T-cell (primary cell): ENCODE measurements at regions not wholly inside any gene's neighbourhood (a gene's known extent, or its start where the extent isn't known, plus 50 kb on each side); places are given as distances from the start of the nearest gene placed in this dataset.
A peak's percentile ranks its signal among the peaks of the same experiment; 100 is the strongest.

Source experiments
- ATAC-seq, 4 experiments: fragments of 200-7000 bp in 3 of 4; fragments of 150-1000 bp in 1 of 4; cut with Tn5 transposase; replicated peaks in 1 of 4; 1 replicate in 3 of 4; 2 replicates in 1 of 4; pipeline ENCODE4 v1.10.0; 2021; ENCODE audit warnings: moderate library complexity in 3 of 4, mild to moderate bottlenecking in 2 of 4, moderate number of reproducible peaks in 1 of 4
- CTCF ChIA-PET, 2 donors: fragments of 300-600 bp; sonication (Branson Sonifier 250); formaldehyde crosslinking; loops; one replicate each; lab custom pipeline; 2022; ENCODE audit warnings: antibody characterized with exemption in 2 of 2; lab: Charles Lee
- POLR2A ChIA-PET, 2 donors: fragments of 300-600 bp; sonication (Branson Sonifier 250); formaldehyde crosslinking; loops; one replicate each; lab custom pipeline; 2022; ENCODE audit warnings: antibody characterized with exemption in 2 of 2; lab: Charles Lee
- DNase-seq, 35 experiments: peaks; one replicate each; pipeline versions ENCODE4 v3.0.0 to v3.0.0-alpha.2; 2013 to 2023
- H3K27ac ChIP-seq: one replicate; pipeline ENCODE4 v1.5.1; 2013; ENCODE audit warnings: low read length
- H3K27me3 ChIP-seq, 2 experiments: replicated peaks in 1 of 2; 1 replicate in 1 of 2; 2 replicates in 1 of 2; pipeline versions ENCODE4 v1.6.1 to v1.7.0; 2013; ENCODE audit warnings: low read length in 1 of 2, mixed read lengths in 1 of 2; ENCODE audit not compliant: control insufficient read depth in 2 of 2, insufficient read depth in 2 of 2; ENCODE audit errors: extremely low read depth in 1 of 2
- H3K36me3 ChIP-seq, 2 donors: 1 replicate in 1 of 2; 2 replicates in 1 of 2; pipeline versions ENCODE4 v1.6.1 to v1.7.0; 2013; ENCODE audit warnings: low read length in 1 of 2; ENCODE audit not compliant: control insufficient read depth in 2 of 2, insufficient read depth in 1 of 2; ENCODE audit errors: extremely low read depth in 1 of 2
- H3K4me1 ChIP-seq, 2 experiments: 1 replicate in 1 of 2; 2 replicates in 1 of 2; pipeline versions ENCODE4 v1.6.1 to v1.7.0; 2013; ENCODE audit warnings: low read length in 2 of 2, mixed read lengths in 1 of 2; ENCODE audit not compliant: insufficient read depth in 2 of 2, control insufficient read depth in 1 of 2; ENCODE audit errors: extremely low read depth in 1 of 2
- H3K4me3 ChIP-seq, 2 donors: 1 replicate in 1 of 2; 2 replicates in 1 of 2; pipeline versions ENCODE4 v1.5.1 to v1.7.0; 2013; ENCODE audit warnings: mild to moderate bottlenecking in 2 of 2, low read length in 1 of 2, moderate library complexity in 1 of 2; ENCODE audit not compliant: control insufficient read depth in 1 of 2; ENCODE audit errors: extremely low read depth in 1 of 2
- H3K9me3 ChIP-seq: 2 replicates; pipeline ENCODE4 v1.7.0; 2013
- H3K27ac Mint-ChIP-seq, 2 donors: one replicate each; pipeline ENCODE4 v1.8.0; 2020 to 2021; ENCODE audit warnings: mild to moderate bottlenecking in 2 of 2, mixed read lengths in 2 of 2
- H3K27me3 Mint-ChIP-seq, 2 donors: one replicate each; pipeline ENCODE4 v1.8.0; 2021 to 2022; ENCODE audit warnings: mixed read lengths in 2 of 2
- H3K36me3 Mint-ChIP-seq: one replicate; pipeline ENCODE4 v1.8.0; 2021; ENCODE audit warnings: mixed read lengths
- H3K4me1 Mint-ChIP-seq, 3 donors: one replicate each; pipeline ENCODE4 v1.8.0; 2020 to 2022; ENCODE audit warnings: mixed read lengths in 3 of 3, mild to moderate bottlenecking in 1 of 3
- H3K4me3 Mint-ChIP-seq, 3 donors: one replicate each; pipeline ENCODE4 v1.8.0; 2020 to 2022; ENCODE audit warnings: mild to moderate bottlenecking in 3 of 3, mixed read lengths in 3 of 3, moderate library complexity in 3 of 3
- H3K9me3 Mint-ChIP-seq, 3 donors: one replicate each; pipeline ENCODE4 v1.8.0; 2020 to 2022; ENCODE audit warnings: mixed read lengths in 3 of 3
- WGBS: methylation state at CpG from one replicate; pipeline ENCODE4 v1.1.5; 2013; ENCODE audit warnings: missing lambda C conversion rate; ENCODE audit not compliant: insufficient coverage; 5-methylcytosine and 5-hydroxymethylcytosine counted together

GRCh38 chr2:8482432-8482831 is 199.4 kb upstream of the ID2 start:
- H3K4me1 Mint-ChIP-seq: peaks cover 55 to 86% (median 72%) of the 10 kb centered on the region in 3 donors
- CTCF ChIA-PET: interaction anchor here (0.6 to 1.0 kb wide), 2 partner anchors 70 to 199 kb away, joined by 3 to 6 read pairs; partner anchors contain the start of gene ID2 (in 1 of the 2)
- peaks cover 0 to 3% of the 10 kb centered on the region in 2 donors for H3K27me3 Mint-ChIP-seq
- no peaks in the 10 kb centered on the region for H3K9me3 ChIP-seq
- no peaks in the 10 kb centered on the region for H3K36me3 ChIP-seq
- ATAC-seq (no peak), DNase-seq (no peak)
- peak overlapping the region; percentile 51 to 52 for H3K27ac Mint-ChIP-seq
- no peak overlapping the region for H3K4me3 ChIP-seq
- WGBS: 100% methylated on average over 1 of the region's 4 CpGs
- H3K4me3 Mint-ChIP-seq: no peak overlapping the region
- peaks cover 7 to 73% of the 10 kb centered on the region in 2 experiments for H3K4me1 ChIP-seq
- POLR2A ChIA-PET: interaction anchor here (0.6 to 0.9 kb wide), 2 partner anchors 202 to 635 kb away, joined by 3 read pairs; no protein-coding TSS in a partner anchor
- no peaks in the 10 kb centered on the region for H3K9me3 Mint-ChIP-seq
- no peaks in the 10 kb centered on the region for H3K27me3 ChIP-seq
- H3K27ac ChIP-seq: peak overlapping the region; percentile 33
- no peaks in the 10 kb centered on the region for H3K36me3 Mint-ChIP-seq

DNA sequence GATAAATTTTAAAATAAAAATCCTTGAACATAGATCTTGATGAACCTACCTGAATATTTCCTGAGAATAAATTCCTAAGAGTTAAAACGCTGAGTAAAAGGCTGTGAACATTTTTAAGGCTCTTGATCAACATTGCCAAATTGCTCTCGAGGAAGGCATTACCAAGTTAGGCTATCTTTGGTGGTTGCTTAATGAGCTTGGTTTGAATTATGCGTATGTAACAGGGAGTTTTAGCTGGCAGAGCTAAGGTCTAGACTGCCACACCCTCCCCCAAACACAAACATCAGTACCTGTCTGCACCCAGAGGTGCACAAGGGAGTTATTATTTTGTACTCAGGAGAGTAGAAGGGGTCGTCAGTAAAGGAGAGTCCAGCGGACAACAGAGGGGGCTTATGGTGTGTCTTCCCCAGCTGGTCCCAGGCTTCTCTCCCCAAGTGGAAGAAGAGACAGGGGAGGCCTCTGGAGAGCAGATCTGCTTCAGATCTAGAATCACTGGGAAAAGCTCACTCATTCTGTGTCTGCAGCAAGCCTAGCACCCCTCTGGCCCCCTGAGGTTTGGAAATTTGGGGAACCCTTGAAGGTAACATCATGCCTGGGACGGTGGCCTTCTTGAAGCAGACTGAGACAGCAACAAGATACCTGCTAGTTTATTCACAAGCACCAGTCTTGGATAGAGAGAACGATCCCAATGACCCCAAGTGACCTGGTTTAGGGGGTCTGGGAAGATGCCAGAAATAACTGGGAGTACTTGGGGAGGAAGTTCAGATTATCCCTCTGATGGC is 197.2 kb upstream of the ID2 start:
- DNase-seq (peak in 1 of 35 experiments; percentile 51), ATAC-seq (no peak)
- H3K36me3 ChIP-seq: no peaks in the 10 kb centered on the region
- ChIA-PET CTCF (interaction anchor here in 1 of 2 donors (0.6 to 1.1 kb wide), 2 partner anchors 59 to 60 kb away, joined by 3 to 4 read pairs; no protein-coding TSS in a partner anchor), POLR2A (interaction anchor here in 1 of 2 donors (1.4 kb wide), 1 partner anchor 197 kb away, joined by 5 read pairs; the partner anchor contains the start of gene ID2)
- H3K9me3 Mint-ChIP-seq: no peaks in the 10 kb centered on the region
- H3K27ac Mint-ChIP-seq: peak overlapping the region; percentile 44 to 78
- no peaks in the 10 kb centered on the region for H3K36me3 Mint-ChIP-seq
- 81% methylated on average over 3 of the region's 7 CpGs for WGBS
- H3K9me3 ChIP-seq: no peaks in the 10 kb centered on the region
- no peaks in the 10 kb centered on the region for H3K27me3 ChIP-seq
- H3K4me3 ChIP-seq: no peak overlapping the region
- H3K27me3 Mint-ChIP-seq: peaks cover 0 to 3% of the 10 kb centered on the region in 2 donors
- peak overlapping the region; percentile 97 for H3K27ac ChIP-seq
- peaks cover 5 to 75% of the 10 kb centered on the region in 2 experiments for H3K4me1 ChIP-seq
- H3K4me1 Mint-ChIP-seq: peaks cover 58 to 87% (median 77%) of the 10 kb centered on the region in 3 donors
- no peak overlapping the region for H3K4me3 Mint-ChIP-seq

DNA sequence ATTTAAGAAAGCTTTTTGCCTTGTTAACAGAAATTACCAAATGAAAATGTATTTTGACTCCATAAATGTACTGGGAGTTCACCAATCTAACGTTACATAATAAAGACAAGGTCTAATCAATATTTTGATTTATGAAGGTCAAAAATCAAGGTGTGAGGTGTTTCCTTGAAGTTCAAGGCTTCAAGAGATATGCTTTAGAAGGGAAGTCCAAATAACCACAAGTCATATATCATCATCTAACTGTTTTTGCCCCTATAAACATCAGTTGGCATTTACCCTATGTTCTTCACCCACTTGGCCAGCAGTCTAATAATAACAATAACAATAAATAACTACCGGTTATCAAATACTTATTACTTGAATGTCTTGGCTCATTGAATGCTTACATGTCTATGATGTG is 196.1 kb upstream of the ID2 start:
- Mint-ChIP-seq H3K4me1 (peaks cover 52 to 86% (median 71%) of the 10 kb centered on the region in 3 donors), H3K27ac (peak overlapping the region; percentile 90 to 93), H3K9me3 (no peaks in the 10 kb centered on the region), H3K36me3 (no peaks in the 10 kb centered on the region), H3K4me3 (peak overlapping the region in 2 of 3 donors; percentile 77 to 81), H3K27me3 (peaks cover 0 to 3% of the 10 kb centered on the region in 2 donors)
- DNase-seq: no peak
- no peaks in the 10 kb centered on the region for H3K9me3 ChIP-seq
- ChIA-PET POLR2A (no interaction called here), CTCF (interaction anchor here in 1 of 2 donors (1.1 kb wide), 1 partner anchor 59 kb away, joined by 4 read pairs; no protein-coding TSS in a partner anchor)
- peaks cover 5 to 76% of the 10 kb centered on the region in 2 experiments for H3K4me1 ChIP-seq
- ATAC-seq: no peak
- no peaks in the 10 kb centered on the region for H3K27me3 ChIP-seq
- WGBS: no CpG with 5 or more reads among the region's 2 CpGs
- no peak overlapping the region for H3K4me3 ChIP-seq
- H3K27ac ChIP-seq: peak overlapping the region; percentile 97
- H3K36me3 ChIP-seq: no peaks in the 10 kb centered on the region

- H3K27me3 Mint-ChIP-seq: peaks cover 0 to 3% of the 10 kb centered on the region in 2 donors
- DNase-seq: peak in 1 of 35 experiments; percentile 42
- peak overlapping the region; percentile 97 for H3K27ac ChIP-seq
- WGBS: 60% methylated on average over 1 of the region's 4 CpGs
- H3K4me3 ChIP-seq: peak overlapping the region in 1 of 2 donors; percentile 50
- H3K27ac Mint-ChIP-seq: peak overlapping the region; percentile 90 to 93
- H3K4me1 ChIP-seq: peaks cover 5 to 72% of the 10 kb centered on the region in 2 experiments
- no peak for ATAC-seq
- H3K36me3 ChIP-seq: no peaks in the 10 kb centered on the region
- no peaks in the 10 kb centered on the region for H3K27me3 ChIP-seq
- H3K36me3 Mint-ChIP-seq: no peaks in the 10 kb centered on the region
- H3K4me1 Mint-ChIP-seq: peaks cover 51 to 82% (median 67%) of the 10 kb centered on the region in 3 donors
- H3K4me3 Mint-ChIP-seq: peak overlapping the region; percentile 77 to 81 (median 79)
- CTCF ChIA-PET: interaction anchor here in 1 of 2 donors (0.7 kb wide), 1 partner anchor 10 kb away, joined by 3 read pairs; no protein-coding TSS in a partner anchor
- no peaks in the 10 kb centered on the region for H3K9me3 Mint-ChIP-seq
- POLR2A ChIA-PET: interaction anchor here in 1 of 2 donors (0.7 kb wide), 1 partner anchor 194 kb away, joined by 8 read pairs; no protein-coding TSS in a partner anchor
- no peaks in the 10 kb centered on the region for H3K9me3 ChIP-seq
Observed at GRCh38 chr2:8486141-8486540, 195.7 kb upstream of the ID2 start.

DNA sequence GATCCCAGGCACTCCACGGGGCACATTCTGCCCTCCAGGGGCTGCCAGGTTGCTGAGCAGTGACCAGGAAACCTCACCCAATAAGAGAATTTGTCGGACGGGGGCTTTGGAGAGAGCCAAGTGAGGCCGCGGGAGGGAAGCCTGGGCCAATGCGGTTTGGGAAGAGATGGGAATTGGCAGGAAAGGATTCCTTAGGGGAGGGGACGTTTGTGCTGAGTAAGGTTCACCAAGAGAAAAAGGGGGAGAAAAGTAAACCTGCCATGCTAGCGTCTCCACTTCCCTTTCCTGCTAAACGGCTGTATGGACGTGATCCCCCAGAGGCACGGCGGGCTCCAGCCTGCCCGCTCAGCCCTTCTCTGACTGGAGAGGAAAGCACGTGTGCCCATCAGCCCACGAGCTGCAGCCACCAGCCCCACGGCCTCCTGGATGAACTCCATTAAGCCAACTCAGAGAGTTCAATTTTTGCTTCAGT is 194.4 kb upstream of the ID2 start:
- POLR2A ChIA-PET: no interaction called here
- H3K4me3 Mint-ChIP-seq: peak overlapping the region; percentile 77 to 81 (median 79)
- Histone ChIP-seq H3K4me1 (peaks cover 0 to 59% of the 10 kb centered on the region in 2 experiments), H3K9me3 (no peaks in the 10 kb centered on the region), H3K27ac (peak overlapping the region; percentile 97), H3K27me3 (no peaks in the 10 kb centered on the region), H3K36me3 (no peaks in the 10 kb centered on the region), H3K4me3 (peak overlapping the region in 1 of 2 donors; percentile 50)
- ATAC-seq: peak in 3 of 4 experiments; percentile 4 to 36 (median 18)
- H3K9me3 Mint-ChIP-seq: no peaks in the 10 kb centered on the region
- H3K27ac Mint-ChIP-seq: peak overlapping the region; percentile 90 to 93
- peaks cover 0 to 3% of the 10 kb centered on the region in 2 donors for H3K27me3 Mint-ChIP-seq
- WGBS: 58% methylated on average over 7 of the region's 16 CpGs
- no peaks in the 10 kb centered on the region for H3K36me3 Mint-ChIP-seq
- peak in 3 of 35 experiments; percentile 13 to 50 (median 17) for DNase-seq
- H3K4me1 Mint-ChIP-seq: peaks cover 37 to 73% (median 53%) of the 10 kb centered on the region in 3 donors
- CTCF ChIA-PET: interaction anchor here (0.7 kb wide), 2 partner anchors 136 to 263 kb away, joined by 3 to 6 read pairs; no protein-coding TSS in a partner anchor
